ENCODE measurements at regions not wholly inside any gene's neighbourhood (a gene's known extent, or its start where the extent isn't known, plus 50 kb on each side); places are given as distances from the start of the nearest gene placed in this dataset.
A peak's percentile ranks its signal among the peaks of the same experiment; 100 is the strongest.
"Not testable (repeated sequence)": the region's sequence is repeated elsewhere in the genome, so short reads cannot be mapped to it uniquely, and the experiment has no call there.

DNA sequence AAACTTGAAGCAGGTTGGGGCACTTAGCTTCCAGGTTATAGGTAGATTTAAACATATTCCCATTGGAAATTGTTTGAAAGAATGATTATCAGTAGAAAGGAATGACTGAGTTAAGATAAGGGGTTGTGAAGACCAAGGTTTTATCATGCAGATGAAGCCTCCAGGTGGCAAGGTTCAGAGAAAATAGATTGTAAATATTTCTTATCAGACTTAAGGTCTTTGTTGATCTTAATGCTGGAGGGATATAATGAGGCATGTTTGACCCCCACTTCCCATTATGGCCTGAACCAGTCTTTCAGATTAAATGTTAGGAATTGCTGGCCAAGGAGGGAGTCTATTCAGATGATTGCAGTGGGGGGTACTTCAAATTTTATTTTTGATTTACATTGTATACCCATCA is 1486.5 kb upstream of the PRR20A start:
- Histone ChIP-seq H3K4me1 (no peaks in the 10 kb centered on the region), H3K27me3 (no peaks in the 10 kb centered on the region), H3K27ac (no peak overlapping the region), H3K9me3 (no peaks in the 10 kb centered on the region), H3K36me3 (no peaks in the 10 kb centered on the region), H3K4me3 (no peak overlapping the region)
- intact Hi-C loops (cut with DNase I; ENCODE audit: low total_unique reads): no loop called here
- TF ChIP-seq POLR2AphosphoS5 (IDR thresholded peaks at IDR 0.05) (no peak), POLR2A (IDR thresholded peaks at IDR 0.05) (no peak), EP300 (IDR thresholded peaks at IDR 0.05) (no peak)
- TF ChIP-seq, protein P1, sequence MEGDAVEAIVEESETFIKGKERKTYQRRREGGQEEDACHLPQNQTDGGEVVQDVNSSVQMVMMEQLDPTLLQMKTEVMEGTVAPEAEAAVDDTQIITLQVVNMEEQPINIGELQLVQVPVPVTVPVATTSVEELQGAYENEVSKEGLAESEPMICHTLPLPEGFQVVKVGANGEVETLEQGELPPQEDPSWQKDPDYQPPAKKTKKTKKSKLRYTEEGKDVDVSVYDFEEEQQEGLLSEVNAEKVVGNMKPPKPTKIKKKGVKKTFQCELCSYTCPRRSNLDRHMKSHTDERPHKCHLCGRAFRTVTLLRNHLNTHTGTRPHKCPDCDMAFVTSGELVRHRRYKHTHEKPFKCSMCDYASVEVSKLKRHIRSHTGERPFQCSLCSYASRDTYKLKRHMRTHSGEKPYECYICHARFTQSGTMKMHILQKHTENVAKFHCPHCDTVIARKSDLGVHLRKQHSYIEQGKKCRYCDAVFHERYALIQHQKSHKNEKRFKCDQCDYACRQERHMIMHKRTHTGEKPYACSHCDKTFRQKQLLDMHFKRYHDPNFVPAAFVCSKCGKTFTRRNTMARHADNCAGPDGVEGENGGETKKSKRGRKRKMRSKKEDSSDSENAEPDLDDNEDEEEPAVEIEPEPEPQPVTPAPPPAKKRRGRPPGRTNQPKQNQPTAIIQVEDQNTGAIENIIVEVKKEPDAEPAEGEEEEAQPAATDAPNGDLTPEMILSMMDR (IDR thresholded peaks at IDR 0.05): no peak
- no peak for DNase-seq

DNA sequence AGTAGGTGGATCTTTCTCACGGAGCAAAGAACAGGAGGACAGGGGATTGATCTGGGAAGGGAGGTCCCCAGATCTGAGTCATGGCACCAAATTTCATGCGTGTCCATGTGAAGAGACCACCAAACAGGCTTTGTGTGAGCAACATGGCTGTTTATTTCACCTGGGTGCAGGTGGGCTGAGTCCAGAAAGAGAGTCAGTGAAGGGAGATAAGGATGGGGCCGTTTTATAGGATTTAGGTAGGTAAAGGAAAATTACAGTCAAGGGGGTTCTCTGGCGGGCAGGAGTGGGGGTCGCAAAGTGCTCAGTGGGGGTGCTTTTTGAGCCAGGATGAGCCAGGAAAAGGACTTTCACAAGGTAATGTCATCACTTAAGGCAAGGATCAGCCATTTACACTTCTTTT is 1480.5 kb upstream of the PRR20A start:
- H3K4me3 ChIP-seq; intact Hi-C loops (cut with DNase I; ENCODE audit: low total_unique reads); DNase-seq; H3K27ac ChIP-seq; H3K27me3 ChIP-seq; H3K36me3 ChIP-seq; H3K9me3 ChIP-seq; H3K4me1 ChIP-seq: not testable (repeated sequence)
- WGBS, 5 donors: 46 to 78% (median 57%) methylated on average over 5 of the region's 5 CpGs

DNA sequence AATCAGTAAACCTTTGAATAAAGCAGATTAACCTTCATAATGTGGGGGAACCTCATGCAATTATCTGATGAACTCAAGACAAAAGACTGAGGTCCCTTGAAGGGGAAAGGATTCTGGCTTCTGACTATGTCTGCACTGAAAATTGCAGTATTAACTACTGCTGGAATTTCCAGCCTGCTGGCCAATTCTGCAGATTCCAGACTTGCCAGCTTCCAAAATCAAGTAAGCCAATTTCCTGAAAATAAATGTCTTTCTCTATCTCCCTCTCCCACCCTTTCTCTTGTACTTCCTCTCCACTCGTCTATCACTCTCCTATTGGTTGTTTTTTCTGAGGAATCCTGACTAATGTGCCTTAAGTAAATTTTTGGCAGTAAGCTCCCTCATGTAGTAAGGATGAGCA is 1479.9 kb upstream of the PRR20A start:
- Histone ChIP-seq H3K4me3 (no peak overlapping the region), H3K36me3 (no peaks in the 10 kb centered on the region), H3K4me1 (no peaks in the 10 kb centered on the region), H3K9me3 (no peaks in the 10 kb centered on the region), H3K27me3 (no peaks in the 10 kb centered on the region), H3K27ac (no peak overlapping the region)
- peak in 1 of 2 donors; percentile 37 for DNase-seq
- intact Hi-C loops (cut with DNase I; ENCODE audit: low total_unique reads): no loop called here
- TF ChIP-seq, protein P1 (IDR thresholded peaks at IDR 0.05): no peak
- no peak for TF ChIP-seq POLR2AphosphoS5 (IDR thresholded peaks at IDR 0.05)
- no peak for TF ChIP-seq POLR2A (IDR thresholded peaks at IDR 0.05)
- TF ChIP-seq EP300 (IDR thresholded peaks at IDR 0.05): no peak
- WGBS, 5 donors: 24 to 39% (median 26%) methylated on average over 1 of the region's 1 CpG

DNA sequence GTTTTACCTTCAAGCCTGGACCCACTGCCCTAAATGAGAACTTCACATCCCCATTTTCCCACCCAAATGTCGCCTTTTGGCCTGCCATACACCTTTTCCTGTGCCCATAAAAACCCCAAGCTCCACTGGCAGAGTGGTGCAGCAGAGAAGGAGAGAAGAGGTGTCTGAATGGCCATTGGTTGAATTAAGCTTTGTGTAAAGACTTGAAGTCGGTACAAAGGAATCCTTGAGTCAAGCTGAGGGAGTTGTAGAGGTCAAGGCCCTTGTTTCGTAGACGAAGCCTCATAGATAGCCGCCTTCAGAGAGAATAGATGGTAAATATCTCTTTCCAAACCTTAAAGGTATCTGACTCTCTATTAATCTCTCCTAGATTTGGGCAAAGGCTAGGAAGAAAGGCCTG is 1479.2 kb upstream of the PRR20A start:
- DNase-seq: no peak
- H3K36me3 ChIP-seq: no peaks in the 10 kb centered on the region
- intact Hi-C loops (cut with DNase I; ENCODE audit: low total_unique reads): no loop called here
- no peaks in the 10 kb centered on the region for H3K27me3 ChIP-seq
- no peak overlapping the region for H3K27ac ChIP-seq
- TF ChIP-seq, protein P1 (IDR thresholded peaks at IDR 0.05): no peak
- TF ChIP-seq POLR2AphosphoS5 (IDR thresholded peaks at IDR 0.05): no peak
- TF ChIP-seq EP300 (IDR thresholded peaks at IDR 0.05): no peak
- TF ChIP-seq POLR2A (IDR thresholded peaks at IDR 0.05): no peak
- WGBS, 5 donors: 71 to 83% (median 80%) methylated on average over 5 of the region's 5 CpGs
- H3K4me1 ChIP-seq: no peaks in the 10 kb centered on the region
- H3K4me3 ChIP-seq: no peak overlapping the region
- no peaks in the 10 kb centered on the region for H3K9me3 ChIP-seq

DNA sequence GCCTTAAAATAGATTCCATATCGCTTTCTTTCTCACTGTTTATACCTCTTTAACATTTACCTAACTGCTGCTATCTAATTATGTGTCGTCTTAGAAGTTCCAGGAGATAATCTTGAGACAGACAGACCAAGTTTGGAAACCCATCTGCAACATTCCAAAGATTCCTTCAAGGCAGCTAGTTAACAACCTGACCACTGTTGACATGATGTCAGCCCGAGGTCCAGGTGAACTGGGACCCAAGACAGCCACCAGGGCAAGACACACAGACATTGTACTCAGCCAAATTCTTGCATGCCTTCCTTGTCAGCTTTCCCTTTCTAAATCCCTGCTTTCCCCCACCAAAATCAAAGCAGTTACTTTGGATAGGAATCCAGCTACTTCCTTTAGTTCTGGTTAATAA is 1476.5 kb upstream of the PRR20A start:
- no peak overlapping the region for H3K4me3 ChIP-seq
- H3K27me3 ChIP-seq: no peaks in the 10 kb centered on the region
- no peak for TF ChIP-seq POLR2AphosphoS5 (IDR thresholded peaks at IDR 0.05)
- no peak for TF ChIP-seq POLR2A (IDR thresholded peaks at IDR 0.05)
- TF ChIP-seq EP300 (IDR thresholded peaks at IDR 0.05): no peak
- TF ChIP-seq, protein P1 (IDR thresholded peaks at IDR 0.05): no peak
- H3K36me3 ChIP-seq: no peaks in the 10 kb centered on the region
- intact Hi-C loops (cut with DNase I; ENCODE audit: low total_unique reads): no loop called here
- 26 to 39% (median 34%) methylated on average over 3 of the region's 3 CpGs for WGBS, 5 donors
- no peak overlapping the region for H3K27ac ChIP-seq
- DNase-seq: no peak
- no peaks in the 10 kb centered on the region for H3K9me3 ChIP-seq
- H3K4me1 ChIP-seq: no peaks in the 10 kb centered on the region

Measured in stomach (tissue), 8 donors.